SU-DHL-6 (cell line): ENCODE measurements at regions not wholly inside any gene's neighbourhood (a gene's known extent, or its start where the extent isn't known, plus 50 kb on each side); places are given as distances from the start of the nearest gene placed in this dataset.

Source experiments
- H2AFZ ChIP-seq: fragments of 200-600 bp; sonication (generic); 2 replicates; pipeline ENCODE4 v1.6.1; 2014; ENCODE audit warnings: low read depth, mild to moderate bottlenecking, moderate library complexity, mixed read lengths, antibody characterized with exemption, low read length; ENCODE audit not compliant: severe bottlenecking
- H3F3A ChIP-seq: fragments of 200-600 bp; shearing (Covaris generic); 2 replicates; pipeline ENCODE4 v1.6.0; 2016; ENCODE audit warnings: antibody characterized with exemption, mild to moderate bottlenecking; ENCODE audit not compliant: insufficient read depth
- H3K27ac ChIP-seq: fragments of 200-600 bp; sonication (generic); 2 replicates; pipeline ENCODE4 v1.5.1; 2016; ENCODE audit warnings: low read depth, mild to moderate bottlenecking, low read length, moderate library complexity, mixed read lengths
- H3K27me3 ChIP-seq: fragments of 200-600 bp; sonication (generic), shearing (Covaris generic); 2 replicates; pipeline ENCODE4 v1.6.0; 2014; ENCODE audit warnings: mild to moderate bottlenecking, low read length
- H3K36me3 ChIP-seq: fragments of 200-600 bp; sonication (generic); 2 replicates; pipeline ENCODE4 v1.6.1; 2014; ENCODE audit warnings: mild to moderate bottlenecking, low read length, mixed read lengths
- H3K4me2 ChIP-seq: fragments of 300-600, 200-600 bp; shearing (Covaris generic), sonication (generic); 2 replicates; pipeline ENCODE4 v1.6.0; 2014; ENCODE audit warnings: low read length, low read depth, mild to moderate bottlenecking; ENCODE audit not compliant: poor library complexity, severe bottlenecking
- H3K4me3 ChIP-seq: fragments of 200-600 bp; sonication (generic); 2 replicates; pipeline ENCODE4 v1.5.1; 2014; ENCODE audit warnings: antibody characterized with exemption, low read length, mild to moderate bottlenecking, mixed read lengths; ENCODE audit not compliant: insufficient read depth, poor library complexity, severe bottlenecking
- H3K79me2 ChIP-seq: fragments of 200-600 bp; sonication (generic); 2 replicates; pipeline ENCODE4 v1.6.1; 2014; ENCODE audit warnings: mild to moderate bottlenecking, low read length, moderate library complexity; ENCODE audit not compliant: insufficient read depth
- H3K9ac ChIP-seq: fragments of 200-600 bp; sonication (generic); 2 replicates; pipeline ENCODE4 v1.7.0; 2014; ENCODE audit warnings: mild to moderate bottlenecking, low read length
- H3K9me2 ChIP-seq: fragments of 200-600 bp; sonication (generic); replicated peaks from 2 replicates; pipeline ENCODE4 v1.6.1; 2014; ENCODE audit warnings: low read length; ENCODE audit not compliant: insufficient read depth
- H3K9me3 ChIP-seq: fragments of 200-600 bp; sonication (generic); 2 replicates; pipeline ENCODE4 v1.6.1; 2014; ENCODE audit warnings: low read length, mixed read lengths; ENCODE audit not compliant: insufficient read depth
- H4K20me1 ChIP-seq: fragments of 200-600 bp; sonication (generic); 2 replicates; pipeline ENCODE4 v1.6.1; 2014; ENCODE audit warnings: low read depth, mild to moderate bottlenecking, antibody characterized with exemption, low read length, moderate library complexity, mixed read lengths
- EZH2phosphoT487 ChIP-seq: fragments of 200-600 bp; sonication (generic), shearing (Covaris generic); conservative IDR thresholded peaks from 2 replicates; pipeline ENCODE4 v1.6.1; 2018; ENCODE audit warnings: mild to moderate bottlenecking, antibody characterized with exemption, low read length, moderate library complexity, mixed read lengths
- TF ChIP-seq, protein P1 (sequence below): fragments of 200-600 bp; sonication (generic); IDR thresholded peaks from one replicate; pipeline ENCODE4 v1.5.1; 2017; ENCODE audit warnings: antibody characterized with exemption, mild to moderate bottlenecking, low read length, moderate library complexity; ENCODE audit not compliant: insufficient read depth, poor library complexity, severe bottlenecking

DNA sequence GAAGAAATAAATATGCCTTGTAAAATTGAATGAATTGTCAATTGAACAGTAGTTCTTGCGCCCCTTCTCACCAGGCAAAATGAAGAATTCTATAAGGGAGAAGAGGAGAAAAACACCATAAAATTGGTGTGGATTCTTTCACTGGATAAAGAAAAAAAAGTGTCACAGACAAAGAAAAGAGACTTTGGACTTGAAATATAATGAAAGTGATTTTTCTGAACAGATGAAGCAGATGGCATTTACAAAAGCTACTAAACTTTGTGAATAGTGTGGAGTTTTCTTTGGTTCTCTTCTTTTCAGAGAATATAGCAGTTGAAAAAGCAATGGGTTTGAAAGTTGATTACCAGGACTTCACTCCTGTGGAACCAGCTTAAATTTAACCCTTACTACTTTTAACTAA lies 945.7 kb downstream of the DSC3 start:
- no peaks in the 10 kb centered on the region for H3K36me3 ChIP-seq
- no peaks in the 10 kb centered on the region for H3K9me2 ChIP-seq
- H3K9me3 ChIP-seq, result no peaks in the 10 kb centered on the region
- H3K9ac ChIP-seq, result no peak overlapping the region
- H3K4me2 ChIP-seq, result no peak overlapping the region
- no peaks in the 10 kb centered on the region for H3K79me2 ChIP-seq
- H3K27ac ChIP-seq, result no peak overlapping the region
- no peaks in the 10 kb centered on the region for H4K20me1 ChIP-seq
- no peak overlapping the region for H2AFZ ChIP-seq
- no peak overlapping the region for H3K4me3 ChIP-seq
- no peak for TF ChIP-seq EZH2phosphoT487
- TF ChIP-seq, protein P1, sequence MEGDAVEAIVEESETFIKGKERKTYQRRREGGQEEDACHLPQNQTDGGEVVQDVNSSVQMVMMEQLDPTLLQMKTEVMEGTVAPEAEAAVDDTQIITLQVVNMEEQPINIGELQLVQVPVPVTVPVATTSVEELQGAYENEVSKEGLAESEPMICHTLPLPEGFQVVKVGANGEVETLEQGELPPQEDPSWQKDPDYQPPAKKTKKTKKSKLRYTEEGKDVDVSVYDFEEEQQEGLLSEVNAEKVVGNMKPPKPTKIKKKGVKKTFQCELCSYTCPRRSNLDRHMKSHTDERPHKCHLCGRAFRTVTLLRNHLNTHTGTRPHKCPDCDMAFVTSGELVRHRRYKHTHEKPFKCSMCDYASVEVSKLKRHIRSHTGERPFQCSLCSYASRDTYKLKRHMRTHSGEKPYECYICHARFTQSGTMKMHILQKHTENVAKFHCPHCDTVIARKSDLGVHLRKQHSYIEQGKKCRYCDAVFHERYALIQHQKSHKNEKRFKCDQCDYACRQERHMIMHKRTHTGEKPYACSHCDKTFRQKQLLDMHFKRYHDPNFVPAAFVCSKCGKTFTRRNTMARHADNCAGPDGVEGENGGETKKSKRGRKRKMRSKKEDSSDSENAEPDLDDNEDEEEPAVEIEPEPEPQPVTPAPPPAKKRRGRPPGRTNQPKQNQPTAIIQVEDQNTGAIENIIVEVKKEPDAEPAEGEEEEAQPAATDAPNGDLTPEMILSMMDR, result no peak
- H3F3A ChIP-seq, result no peaks in the 10 kb centered on the region
- no peaks in the 10 kb centered on the region; the same call in 1 of the 2 replicates for H3K27me3 ChIP-seq

DNA sequence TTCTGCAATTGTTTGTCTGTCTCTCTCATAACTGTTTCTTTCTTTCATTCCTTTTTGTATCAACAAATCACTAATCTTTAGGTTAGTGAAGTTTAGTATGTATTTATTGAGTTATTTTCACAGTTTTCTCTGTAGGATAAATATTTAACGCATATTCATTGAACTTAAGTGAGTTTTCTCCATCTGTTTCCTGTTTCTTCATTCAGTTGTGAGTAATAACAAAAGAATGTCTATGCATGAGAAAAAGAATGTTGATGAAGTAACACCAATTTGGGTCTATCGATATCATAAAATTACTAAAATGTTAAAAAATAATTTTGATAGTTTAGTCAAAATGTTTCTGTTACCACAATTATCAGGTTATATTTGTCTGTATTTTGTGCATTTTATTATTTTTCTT lies 948.0 kb downstream of the DSC3 start:
- TF ChIP-seq, protein P1, result no peak
- no peak for TF ChIP-seq EZH2phosphoT487
- Histone ChIP-seq H3F3A (no peaks in the 10 kb centered on the region), H3K4me2 (no peak overlapping the region), H4K20me1 (no peaks in the 10 kb centered on the region), H3K36me3 (no peaks in the 10 kb centered on the region), H3K27me3 (no peaks in the 10 kb centered on the region; the same call in 1 of the 2 replicates), H2AFZ (no peak overlapping the region), H3K9ac (no peak overlapping the region), H3K9me3 (no peaks in the 10 kb centered on the region), H3K4me3 (no peak overlapping the region), H3K9me2 (no peaks in the 10 kb centered on the region), H3K27ac (no peak overlapping the region), H3K79me2 (no peaks in the 10 kb centered on the region)

DNA sequence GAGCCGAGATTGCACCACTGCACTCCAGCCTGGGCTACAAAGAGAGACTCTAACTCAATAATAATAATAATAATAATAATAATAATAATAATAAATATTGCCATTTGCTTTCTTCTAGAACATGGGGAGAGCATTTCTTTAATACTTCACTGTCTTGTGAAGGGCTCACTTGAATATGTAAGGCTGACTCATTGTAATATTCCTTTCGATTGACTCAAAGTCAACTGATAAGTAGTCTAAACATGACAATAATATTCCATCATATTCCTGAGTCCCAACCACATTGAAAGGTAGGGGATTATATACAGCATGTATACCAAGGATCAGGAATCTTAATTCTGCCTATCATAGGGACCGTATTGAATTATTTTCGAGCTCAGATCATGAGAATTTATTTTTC lies 949.2 kb downstream of the DSC3 start:
- H4K20me1 ChIP-seq, result no peaks in the 10 kb centered on the region
- no peaks in the 10 kb centered on the region for H3K9me2 ChIP-seq
- H3K27me3 ChIP-seq, result no peaks in the 10 kb centered on the region; the same call in 1 of the 2 replicates
- H3K4me2 ChIP-seq, result no peak overlapping the region
- no peak overlapping the region for H2AFZ ChIP-seq
- no peak overlapping the region for H3K27ac ChIP-seq
- H3K4me3 ChIP-seq, result no peak overlapping the region
- TF ChIP-seq, protein P1, result no peak
- TF ChIP-seq EZH2phosphoT487, result no peak
- no peaks in the 10 kb centered on the region for H3K9me3 ChIP-seq
- no peaks in the 10 kb centered on the region for H3K79me2 ChIP-seq
- no peak overlapping the region for H3K9ac ChIP-seq
- no peaks in the 10 kb centered on the region for H3K36me3 ChIP-seq
- H3F3A ChIP-seq, result no peaks in the 10 kb centered on the region
